Gastrocnemius medialis (tissue), 4 donors: ENCODE measurements at regions not wholly inside any gene's neighbourhood (a gene's known extent, or its start where the extent isn't known, plus 50 kb on each side); places are given as distances from the start of the nearest gene placed in this dataset.

Experiments
- ATAC-seq, 2 donors: fragments of 150-250 bp; one replicate each; pipeline ENCODE4 v1.9.1; 2016
- DNase-seq, 2 donors: peaks; one replicate each; pipeline ENCODE4 v3.0.0-alpha.2; 2019
- H3K27ac ChIP-seq, 4 donors: fragments of 200-600 bp; sonication (generic); 1 replicate in 1 of 4; 2 replicates in 3 of 4; pipeline ENCODE4 v1.5.1; 2016 to 2018; ENCODE audit warnings: mild to moderate bottlenecking in 2 of 4, moderate library complexity in 1 of 4
- H3K27me3 ChIP-seq, 3 donors: fragments of 200-600 bp; sonication (generic) in 2 of 3; 1 replicate in 1 of 3; 2 replicates in 2 of 3; pipeline versions ENCODE4 v1.5.1 to v1.6.0; 2016 to 2019; ENCODE audit warnings: mild to moderate bottlenecking in 1 of 3, moderate library complexity in 1 of 3
- H3K36me3 ChIP-seq, 2 donors: fragments of 200-600 bp; sonication (generic) in 1 of 2; one replicate each; pipeline ENCODE4 v1.5.1; 2017 to 2018
- H3K4me1 ChIP-seq, 2 donors: fragments of 200-600 bp; sonication (generic) in 1 of 2; one replicate each; pipeline ENCODE4 v1.5.1; 2016 to 2017; ENCODE audit warnings: mild to moderate bottlenecking in 2 of 2
- H3K4me3 ChIP-seq, 4 donors: fragments of 200-600 bp; sonication (generic) in 3 of 4; 1 replicate in 1 of 4; 2 replicates in 3 of 4; pipeline ENCODE4 v1.5.1; 2016 to 2019; ENCODE audit warnings: mild to moderate bottlenecking in 2 of 4
- H3K9me3 ChIP-seq, 3 donors: fragments of 200-600 bp; sonication (generic) in 2 of 3; 1 replicate in 1 of 3; 2 replicates in 2 of 3; pipeline ENCODE4 v1.5.1; 2016 to 2019
- CTCF ChIP-seq, 5 experiments: fragments of 450-650 bp in 3 of 5; fragments of 200-600 bp in 2 of 5; sonication (generic) in 2 of 5; IDR thresholded peaks in 4 of 5; conservative IDR thresholded peaks in 1 of 5; 1 replicate in 4 of 5; 2 replicates in 1 of 5; pipeline ENCODE4 v1.5.1; 2016 to 2019; ENCODE audit warnings: antibody characterized with exemption in 5 of 5, mild to moderate bottlenecking in 3 of 5, moderate library complexity in 3 of 5
- POLR2A ChIP-seq, 2 donors: fragments of 450-650 bp; IDR thresholded peaks; one replicate each; pipeline ENCODE4 v1.6.1; 2017; ENCODE audit warnings: antibody characterized with exemption in 2 of 2, mild to moderate bottlenecking in 2 of 2, moderate library complexity in 2 of 2
- in situ Hi-C, 4 donors: fragments of 200-750 bp; cut with MboI; loops; one replicate each; pipeline versions ENCODE4 v1.15.0 to v1.8.0; 2017; ENCODE audit warnings: low sequenced_read_pairs in 4 of 4
- intact Hi-C: fragments of 100-400 bp; cut with DNase I; formaldehyde crosslinking; loops from one replicate; pipeline ENCODE4 v1.15.1; 2023; ENCODE audit warnings: low total_unique reads

GRCh38 chr6:26179675-26180074 is 92.4 kb downstream of the HFE start:
- Histone ChIP-seq H3K36me3 (no peaks in the 10 kb centered on the region), H3K27ac (no peak overlapping the region), H3K4me3 (no peak overlapping the region), H3K4me1 (peaks cover 0 to 5% of the 10 kb centered on the region in 2 donors), H3K9me3 (no peaks in the 10 kb centered on the region), H3K27me3 (peaks cover 21 to 23% (median 22%) of the 10 kb centered on the region in 3 donors)
- in situ Hi-C loops (loop anchor here in 3 of 4 donors (10.0 to 25.0 kb wide), 2 partner anchors 415 to 1633 kb away; partner anchors contain the start of gene ABT1 (in 2 of the 3)), intact Hi-C loops (loop anchor here (10.0 kb wide), 2 partner anchors 385 to 415 kb away; partner anchors contain the start of gene ABT1)
- TF ChIP-seq POLR2A (IDR thresholded peaks at IDR 0.05) (no peak), CTCF (IDR thresholded peaks at IDR 0.05 in 4 of 5, conservative IDR thresholded peaks at IDR 0.05 in 1 of 5) (no peak)
- DNase-seq, result no peak
- no peak for ATAC-seq

GRCh38 chr6:26180346-26180745 is 93.1 kb downstream of the HFE start:
- Histone ChIP-seq H3K36me3 (no peaks in the 10 kb centered on the region), H3K4me3 (no peak overlapping the region), H3K4me1 (peaks cover 0 to 5% of the 10 kb centered on the region in 2 donors), H3K27ac (no peak overlapping the region), H3K9me3 (no peaks in the 10 kb centered on the region), H3K27me3 (peaks cover 24 to 29% (median 28%) of the 10 kb centered on the region in 3 donors)
- intact Hi-C loops, result no loop called here
- no peak for TF ChIP-seq CTCF (IDR thresholded peaks at IDR 0.05 in 4 of 5, conservative IDR thresholded peaks at IDR 0.05 in 1 of 5)
- TF ChIP-seq POLR2A (IDR thresholded peaks at IDR 0.05), result no peak
- ATAC-seq, result no peak
- DNase-seq, result no peak
- in situ Hi-C loops, result loop anchor here in 1 of 4 donors (25.0 kb wide), 1 partner anchor 1632 kb away; a partner anchor contains a TSS

- intact Hi-C loops (no loop called here), in situ Hi-C loops (loop anchor here in 1 of 4 donors (25.0 kb wide), 1 partner anchor 1629 kb away; a partner anchor contains a TSS)
- ATAC-seq, result no peak
- Histone ChIP-seq H3K4me1 (peaks cover 0 to 5% of the 10 kb centered on the region in 2 donors), H3K36me3 (no peaks in the 10 kb centered on the region), H3K27me3 (peaks cover 41 to 51% (median 48%) of the 10 kb centered on the region in 3 donors), H3K9me3 (no peaks in the 10 kb centered on the region), H3K4me3 (peak overlapping the region; percentile 46 to 54 (median 51)), H3K27ac (peak overlapping the region in 2 of 4 donors; percentile 58 to 66)
- no peak for DNase-seq
- TF ChIP-seq CTCF (IDR thresholded peaks at IDR 0.05 in 4 of 5, conservative IDR thresholded peaks at IDR 0.05 in 1 of 5) (no peak), POLR2A (IDR thresholded peaks at IDR 0.05) (no peak)
Observed at GRCh38 chr6:26183237-26183580, 96.0 kb downstream of the HFE start.

GRCh38 chr6:26183581-26184366 is 96.5 kb downstream of the HFE start:
- intact Hi-C loops, result no loop called here
- H3K27ac ChIP-seq, result peak overlapping the region; percentile 27 to 66 (median 48)

More at GRCh38 chr6:26183581-26184366, 96.5 kb downstream of the HFE start:
- in situ Hi-C loops, result loop anchor here in 1 of 4 donors (25.0 kb wide), 1 partner anchor 1629 kb away; a partner anchor contains a TSS
- DNase-seq (no peak), ATAC-seq (peak; percentile 80 to 85)
- H3K4me3 ChIP-seq, result peak overlapping the region; percentile 46 to 54 (median 51)
- H3K36me3 ChIP-seq, result no peaks in the 10 kb centered on the region
- no peaks in the 10 kb centered on the region for H3K9me3 ChIP-seq
- H3K4me1 ChIP-seq, result peaks cover 0 to 5% of the 10 kb centered on the region in 2 donors
- H3K27me3 ChIP-seq, result peaks cover 47 to 57% (median 53%) of the 10 kb centered on the region in 3 donors
- TF ChIP-seq CTCF (IDR thresholded peaks at IDR 0.05 in 4 of 5, conservative IDR thresholded peaks at IDR 0.05 in 1 of 5), result no peak
- peak; percentile 24 to 37 for TF ChIP-seq POLR2A (IDR thresholded peaks at IDR 0.05)
